Prostate gland (tissue), 2 donors: ENCODE measurements at regions not wholly inside any gene's neighbourhood (a gene's known extent, or its start where the extent isn't known, plus 50 kb on each side); places are given as distances from the start of the nearest gene placed in this dataset.

Source experiments
- CTCF ChIP-seq, 4 experiments: fragments of 200-600 bp in 2 of 4; fragments of 450-650 bp in 2 of 4; sonication (generic) in 2 of 4; IDR thresholded peaks; 1 replicate in 3 of 4; 2 replicates in 1 of 4; pipeline ENCODE4 v1.5.1; 2016 to 2019; ENCODE audit warnings: antibody characterized with exemption in 4 of 4, mild to moderate bottlenecking in 2 of 4, moderate library complexity in 2 of 4
- POLR2A ChIP-seq: fragments of 450-650 bp; IDR thresholded peaks from one replicate; pipeline ENCODE4 v1.6.1; 2016; ENCODE audit warnings: antibody characterized with exemption, mild to moderate bottlenecking
- POLR2AphosphoS5 ChIP-seq: sonication (generic); formaldehyde crosslinking; IDR thresholded peaks from one replicate; pipeline ENCODE4 v1.6.1; 2017; ENCODE audit warnings: antibody characterized with exemption

DNA sequence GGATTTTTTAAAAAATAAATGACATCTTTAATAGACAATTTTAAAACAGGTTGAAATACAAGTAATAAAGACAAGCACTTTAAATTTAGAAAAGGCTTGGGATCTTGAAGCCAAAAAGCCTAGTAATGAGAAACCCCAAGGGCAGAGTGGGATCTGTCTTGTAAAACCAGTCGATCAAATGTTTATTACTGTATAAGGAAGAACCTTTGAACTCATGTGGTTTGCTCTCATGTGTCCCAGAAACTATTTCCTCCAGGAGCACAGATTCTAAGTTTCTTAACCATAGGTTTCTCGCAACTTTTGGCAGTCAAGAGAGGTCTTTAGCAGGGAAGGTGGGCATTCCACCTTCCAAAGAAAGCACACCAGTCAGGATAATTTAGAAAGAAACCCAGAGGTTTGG, 541.7 kb upstream of the BTBD3 start:
- TF ChIP-seq CTCF (IDR thresholded peaks at IDR 0.05) (no peak), POLR2A (no peak), POLR2AphosphoS5 (no peak)
